ENCODE measurements at regions not wholly inside any gene's neighbourhood (a gene's known extent, or its start where the extent isn't known, plus 50 kb on each side); places are given as distances from the start of the nearest gene placed in this dataset.

DNA sequence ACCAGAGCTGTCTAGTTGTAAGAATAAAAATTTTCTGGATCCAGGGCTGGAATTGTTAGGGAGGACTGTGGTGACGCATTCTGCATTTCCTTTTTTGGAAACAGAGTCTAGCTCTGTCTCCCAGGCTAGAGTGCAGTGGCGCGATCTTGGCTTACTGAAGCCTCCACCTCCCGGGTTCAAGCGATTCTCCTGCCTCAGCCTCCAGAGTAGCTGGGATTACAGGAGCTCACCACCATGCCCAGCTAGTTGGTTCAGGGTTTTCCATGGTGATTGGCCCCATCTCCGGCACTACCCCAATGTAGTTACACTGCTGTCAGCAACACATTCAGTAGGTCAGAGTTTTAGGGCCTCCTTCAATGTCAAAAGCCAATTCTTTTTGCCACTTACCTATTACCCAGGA is 58.6 kb upstream of the RNF152 start:
- H3K4me3 ChIP-seq (ENCODE audit: control insufficient read depth, low read depth, low read length): no peak overlapping the region

DNA sequence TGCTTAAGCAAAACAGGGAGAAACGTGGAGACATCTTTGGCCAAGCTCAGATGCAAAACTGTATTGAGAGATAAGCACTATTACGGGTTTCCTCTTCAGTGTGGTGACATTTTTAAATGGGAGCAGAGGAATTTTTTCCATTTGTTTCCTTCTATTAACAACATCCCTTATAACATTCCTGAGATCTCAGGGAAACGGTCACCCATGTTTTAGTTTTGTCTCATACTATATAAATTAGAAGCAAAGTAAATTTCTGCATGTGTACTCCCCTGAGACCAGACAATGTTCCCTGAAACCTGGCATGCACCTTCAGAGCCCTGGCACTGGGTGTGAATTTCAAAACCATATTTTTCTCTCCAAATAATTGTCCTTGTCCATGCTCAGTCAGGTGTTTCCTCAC is 57.6 kb upstream of the RNF152 start:
- DNase-seq (ENCODE audit: low read depth): no peak
- no peak overlapping the region for H3K4me3 ChIP-seq (ENCODE audit: control insufficient read depth, low read depth, low read length)
- TF ChIP-seq, protein P1, sequence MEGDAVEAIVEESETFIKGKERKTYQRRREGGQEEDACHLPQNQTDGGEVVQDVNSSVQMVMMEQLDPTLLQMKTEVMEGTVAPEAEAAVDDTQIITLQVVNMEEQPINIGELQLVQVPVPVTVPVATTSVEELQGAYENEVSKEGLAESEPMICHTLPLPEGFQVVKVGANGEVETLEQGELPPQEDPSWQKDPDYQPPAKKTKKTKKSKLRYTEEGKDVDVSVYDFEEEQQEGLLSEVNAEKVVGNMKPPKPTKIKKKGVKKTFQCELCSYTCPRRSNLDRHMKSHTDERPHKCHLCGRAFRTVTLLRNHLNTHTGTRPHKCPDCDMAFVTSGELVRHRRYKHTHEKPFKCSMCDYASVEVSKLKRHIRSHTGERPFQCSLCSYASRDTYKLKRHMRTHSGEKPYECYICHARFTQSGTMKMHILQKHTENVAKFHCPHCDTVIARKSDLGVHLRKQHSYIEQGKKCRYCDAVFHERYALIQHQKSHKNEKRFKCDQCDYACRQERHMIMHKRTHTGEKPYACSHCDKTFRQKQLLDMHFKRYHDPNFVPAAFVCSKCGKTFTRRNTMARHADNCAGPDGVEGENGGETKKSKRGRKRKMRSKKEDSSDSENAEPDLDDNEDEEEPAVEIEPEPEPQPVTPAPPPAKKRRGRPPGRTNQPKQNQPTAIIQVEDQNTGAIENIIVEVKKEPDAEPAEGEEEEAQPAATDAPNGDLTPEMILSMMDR (conservative IDR thresholded peaks at IDR 0.05; ENCODE audit: control insufficient read depth, insufficient read depth, low read depth, low read length): no peak

More for the DNA sequence above, 58.6 kb upstream of the RNF152 start:
- no peak for DNase-seq (ENCODE audit: low read depth)
- TF ChIP-seq, protein P1 (conservative IDR thresholded peaks at IDR 0.05; ENCODE audit: control insufficient read depth, insufficient read depth, low read depth, low read length): no peak

DNA sequence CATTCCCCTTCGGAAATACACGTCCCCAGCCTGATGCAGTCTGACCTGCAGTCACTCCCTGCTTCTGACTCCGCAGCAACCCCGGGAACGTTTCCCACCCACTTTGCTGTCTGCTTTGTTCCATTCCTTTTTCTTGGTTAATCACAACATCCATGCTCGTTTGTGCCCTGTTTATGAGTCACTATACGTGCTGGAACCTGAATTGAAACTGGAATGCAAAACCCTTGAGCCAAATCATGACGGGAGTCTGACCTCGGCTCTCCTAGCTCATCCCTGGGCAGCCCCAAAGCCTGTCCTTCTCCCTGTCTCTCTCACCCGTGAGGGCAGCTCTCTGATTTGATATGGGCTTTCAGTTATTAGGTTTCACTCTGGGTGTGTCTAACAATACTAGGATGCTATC is 57.1 kb upstream of the RNF152 start:
- DNase-seq (ENCODE audit: low read depth): peak; percentile 83
- peak overlapping the region; percentile 3 for H3K4me3 ChIP-seq (ENCODE audit: control insufficient read depth, low read depth, low read length)
- TF ChIP-seq, protein P1 (conservative IDR thresholded peaks at IDR 0.05; ENCODE audit: control insufficient read depth, insufficient read depth, low read depth, low read length): no peak

DNA sequence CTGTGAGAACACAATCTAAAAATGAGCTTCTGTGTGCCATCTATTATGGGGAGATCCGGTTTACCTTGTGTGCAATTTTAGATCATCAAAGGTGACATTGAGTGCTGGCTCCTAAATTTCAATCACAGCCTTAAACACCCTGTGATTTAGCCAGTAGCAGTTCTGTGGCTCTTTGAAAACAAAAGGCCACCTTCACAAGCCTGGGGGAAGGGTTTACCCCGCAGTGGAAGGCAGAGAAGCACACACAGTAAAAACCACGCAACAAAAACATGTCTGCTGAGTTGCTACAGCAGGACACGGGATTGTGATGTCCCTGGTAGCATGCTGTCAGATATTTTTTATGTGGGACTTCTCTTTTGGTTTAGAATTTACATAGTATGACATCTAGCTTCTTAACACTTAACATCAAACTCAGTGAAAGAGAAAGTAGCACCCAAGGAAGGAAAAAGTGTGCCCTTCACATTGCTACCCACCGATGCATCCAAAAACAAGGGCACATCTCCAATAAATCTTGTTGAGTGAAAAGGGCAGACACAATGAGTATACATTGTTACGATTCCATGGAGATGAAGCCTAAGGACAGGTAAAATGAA is 56.1 kb upstream of the RNF152 start:
- no peak for DNase-seq (ENCODE audit: low read depth)
- no peak overlapping the region for H3K4me3 ChIP-seq (ENCODE audit: control insufficient read depth, low read depth, low read length)
- TF ChIP-seq, protein P1 (conservative IDR thresholded peaks at IDR 0.05; ENCODE audit: control insufficient read depth, insufficient read depth, low read depth, low read length): no peak

DNA sequence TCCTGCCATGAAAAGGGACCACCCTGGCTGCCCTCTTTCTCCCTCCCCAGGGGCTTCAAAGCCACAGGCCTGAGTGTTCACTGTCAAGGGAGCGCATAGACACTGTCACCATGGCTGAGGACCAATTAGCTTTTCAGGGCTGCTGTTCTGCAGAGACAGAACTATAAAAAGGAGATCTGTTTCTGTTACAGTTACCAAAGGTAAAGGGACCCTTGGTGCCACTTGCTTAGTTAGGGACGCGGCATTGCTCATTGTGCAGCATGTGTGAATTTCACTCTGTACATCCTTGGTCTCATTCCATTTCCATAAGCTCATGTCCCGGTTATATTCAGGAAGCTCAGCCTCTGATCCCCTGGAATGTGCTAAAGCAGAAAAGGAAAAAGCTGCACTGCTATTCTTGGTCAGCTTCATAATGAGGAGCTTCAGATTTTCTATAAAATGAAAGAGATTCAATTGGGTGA is 55.5 kb upstream of the RNF152 start:
- TF ChIP-seq, protein P1 (conservative IDR thresholded peaks at IDR 0.05; ENCODE audit: control insufficient read depth, insufficient read depth, low read depth, low read length): no peak
- DNase-seq (ENCODE audit: low read depth): no peak
- H3K4me3 ChIP-seq (ENCODE audit: control insufficient read depth, low read depth, low read length): no peak overlapping the region

DNA sequence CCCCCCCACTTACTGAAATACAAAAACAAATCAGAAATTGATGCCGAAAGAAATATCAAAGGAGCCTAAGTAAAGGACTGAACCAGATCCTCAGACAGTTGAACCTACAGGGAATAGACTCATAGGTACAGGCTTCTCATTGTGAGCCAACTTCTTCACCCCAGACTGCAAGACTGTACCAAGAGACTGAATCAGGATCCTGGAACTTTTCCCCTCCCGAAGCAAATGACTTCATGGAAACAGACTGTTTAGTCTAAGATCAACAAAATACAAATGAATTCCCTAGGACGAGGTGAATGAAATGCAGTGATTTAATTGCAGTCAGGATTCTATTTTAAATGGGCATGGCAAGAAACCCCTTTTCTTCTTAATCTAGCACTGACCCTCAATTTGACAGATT is 53.6 kb upstream of the RNF152 start:
- TF ChIP-seq, protein P1 (conservative IDR thresholded peaks at IDR 0.05; ENCODE audit: control insufficient read depth, insufficient read depth, low read depth, low read length): no peak
- no peak overlapping the region for H3K4me3 ChIP-seq (ENCODE audit: control insufficient read depth, low read depth, low read length)
- peak; percentile 59 for DNase-seq (ENCODE audit: low read depth)
